Activated naive CD4-positive, alpha-beta T cell treated with anti-CD3 and anti-CD28 coated beads, Interleukin-2, amount 50 U/mL, for 72 hours (primary cell): ENCODE measurements at regions not wholly inside any gene's neighbourhood (a gene's known extent, or its start where the extent isn't known, plus 50 kb on each side); places are given as distances from the start of the nearest gene placed in this dataset.
"Not testable (repeated sequence)": the region's sequence is repeated elsewhere in the genome, so short reads cannot be mapped to it uniquely, and the experiment has no call there.

Source experiments
- ATAC-seq, 2 donors: fragments of 150-1000 bp; cut with Tn5 transposase; 2 replicates each; pipeline ENCODE4 v1.10.0; 2021; ENCODE audit warnings: mild to moderate bottlenecking in 2 of 2, moderate library complexity in 2 of 2
- DNase-seq, 2 donors: peaks; one replicate each; pipeline ENCODE4 v3.0.0; 2021 to 2022; ENCODE audit warnings: low spot score in 2 of 2
- H3K27ac Mint-ChIP-seq, 2 donors: one replicate each; pipeline ENCODE4 v1.8.0; 2022; ENCODE audit warnings: mild to moderate bottlenecking in 2 of 2, mixed read lengths in 2 of 2
- H3K36me3 Mint-ChIP-seq, 2 donors: one replicate each; pipeline ENCODE4 v1.8.0; 2022; ENCODE audit warnings: mixed read lengths in 2 of 2
- H3K9me3 Mint-ChIP-seq, 2 donors: one replicate each; pipeline ENCODE4 v1.8.0; 2022; ENCODE audit warnings: mixed read lengths in 2 of 2

GRCh38 chr5:21547656-21548055, 1305.5 kb downstream of the CDH12 start:
- ATAC-seq, H3K36me3 Mint-ChIP-seq, H3K27ac Mint-ChIP-seq, DNase-seq, H3K9me3 Mint-ChIP-seq: not testable (repeated sequence)

GRCh38 chr5:21535114-21535513, 1318.0 kb downstream of the CDH12 start:
- not testable (repeated sequence) for H3K9me3 Mint-ChIP-seq, DNase-seq, H3K27ac Mint-ChIP-seq, ATAC-seq
- H3K36me3 Mint-ChIP-seq: peaks cover 0 to 13% of the 10 kb centered on the region in 2 donors

GRCh38 chr5:21521157-21521556, 1332.0 kb downstream of the CDH12 start:
- ATAC-seq: not testable (repeated sequence)

GRCh38 chr5:21496926-21497325, 1356.2 kb downstream of the CDH12 start:
- H3K36me3 Mint-ChIP-seq: peaks cover 5 to 11% of the 10 kb centered on the region in 2 donors
- ATAC-seq, H3K27ac Mint-ChIP-seq, DNase-seq, H3K9me3 Mint-ChIP-seq: not testable (repeated sequence)

More at GRCh38 chr5:21521157-21521556, 1332.0 kb downstream of the CDH12 start:
- not testable (repeated sequence) for H3K27ac Mint-ChIP-seq, H3K9me3 Mint-ChIP-seq, H3K36me3 Mint-ChIP-seq, DNase-seq

- not testable (repeated sequence) for H3K9me3 Mint-ChIP-seq, ATAC-seq
Measured at GRCh38 chr5:21496056-21496455, 1357.1 kb downstream of the CDH12 start.

GRCh38 chr5:21495235-21495634, 1357.9 kb downstream of the CDH12 start:
- H3K9me3 Mint-ChIP-seq, DNase-seq, H3K36me3 Mint-ChIP-seq, ATAC-seq: not testable (repeated sequence)
- H3K27ac Mint-ChIP-seq: peak overlapping the region in 1 of 2 donors; percentile 61

More at GRCh38 chr5:21496056-21496455, 1357.1 kb downstream of the CDH12 start:
- not testable (repeated sequence) for H3K36me3 Mint-ChIP-seq, DNase-seq, H3K27ac Mint-ChIP-seq

GRCh38 chr5:21494033-21494432, 1359.1 kb downstream of the CDH12 start:
- DNase-seq, ATAC-seq, H3K27ac Mint-ChIP-seq, H3K9me3 Mint-ChIP-seq, H3K36me3 Mint-ChIP-seq: not testable (repeated sequence)

GRCh38 chr5:21491182-21491581, 1362.0 kb downstream of the CDH12 start:
- not testable (repeated sequence) for DNase-seq, H3K36me3 Mint-ChIP-seq, H3K9me3 Mint-ChIP-seq, H3K27ac Mint-ChIP-seq, ATAC-seq

GRCh38 chr5:21488828-21489227, 1364.3 kb downstream of the CDH12 start:
- H3K27ac Mint-ChIP-seq, H3K9me3 Mint-ChIP-seq, ATAC-seq, DNase-seq: not testable (repeated sequence)
- H3K36me3 Mint-ChIP-seq: peaks cover 7 to 17% of the 10 kb centered on the region in 2 donors

GRCh38 chr5:21485458-21486000, 1367.6 kb downstream of the CDH12 start:
- not testable (repeated sequence) for H3K9me3 Mint-ChIP-seq, ATAC-seq, DNase-seq
- Mint-ChIP-seq H3K36me3 (peaks cover 10 to 32% of the 10 kb centered on the region in 2 donors), H3K27ac (peak overlapping the region in 1 of 2 donors; percentile 68)

- not testable (repeated sequence) for DNase-seq, ATAC-seq, H3K9me3 Mint-ChIP-seq, H3K27ac Mint-ChIP-seq
- peaks cover 10 to 32% of the 10 kb centered on the region in 2 donors for H3K36me3 Mint-ChIP-seq
Measured at GRCh38 chr5:21484498-21484889, 1368.7 kb downstream of the CDH12 start.

- ATAC-seq, H3K9me3 Mint-ChIP-seq, DNase-seq: not testable (repeated sequence)
- Mint-ChIP-seq H3K36me3 (peaks cover 10 to 32% of the 10 kb centered on the region in 2 donors), H3K27ac (peak overlapping the region in 1 of 2 donors; percentile 44)
Measured at GRCh38 chr5:21483790-21484497, 1369.2 kb downstream of the CDH12 start.

GRCh38 chr5:21482983-21483650, 1370.0 kb downstream of the CDH12 start:
- H3K27ac Mint-ChIP-seq, H3K9me3 Mint-ChIP-seq, ATAC-seq, DNase-seq: not testable (repeated sequence)
- peaks cover 10 to 32% of the 10 kb centered on the region in 2 donors for H3K36me3 Mint-ChIP-seq

- not testable (repeated sequence) for DNase-seq, H3K9me3 Mint-ChIP-seq, ATAC-seq, H3K27ac Mint-ChIP-seq
- H3K36me3 Mint-ChIP-seq: peaks cover 10 to 32% of the 10 kb centered on the region in 2 donors
Measured at GRCh38 chr5:21482522-21482921, 1370.6 kb downstream of the CDH12 start.

GRCh38 chr5:21481320-21482270, 1371.5 kb downstream of the CDH12 start:
- DNase-seq, ATAC-seq, H3K27ac Mint-ChIP-seq, H3K9me3 Mint-ChIP-seq: not testable (repeated sequence)
- H3K36me3 Mint-ChIP-seq: peaks cover 10 to 32% of the 10 kb centered on the region in 2 donors

- not testable (repeated sequence) for DNase-seq, H3K9me3 Mint-ChIP-seq, ATAC-seq, H3K27ac Mint-ChIP-seq
- H3K36me3 Mint-ChIP-seq: peaks cover 10 to 24% of the 10 kb centered on the region in 2 donors
Measured at GRCh38 chr5:21480054-21480453, 1373.1 kb downstream of the CDH12 start.
